Kasumi-1 (cell line): ENCODE measurements at regions not wholly inside any gene's neighbourhood (a gene's known extent, or its start where the extent isn't known, plus 50 kb on each side); places are given as distances from the start of the nearest gene placed in this dataset.

Experiments used
- DNase-seq, 2 experiments: peaks; one replicate each; lab custom pipeline; 2025; lab: John Stamatoyannopoulos, UW

DNA sequence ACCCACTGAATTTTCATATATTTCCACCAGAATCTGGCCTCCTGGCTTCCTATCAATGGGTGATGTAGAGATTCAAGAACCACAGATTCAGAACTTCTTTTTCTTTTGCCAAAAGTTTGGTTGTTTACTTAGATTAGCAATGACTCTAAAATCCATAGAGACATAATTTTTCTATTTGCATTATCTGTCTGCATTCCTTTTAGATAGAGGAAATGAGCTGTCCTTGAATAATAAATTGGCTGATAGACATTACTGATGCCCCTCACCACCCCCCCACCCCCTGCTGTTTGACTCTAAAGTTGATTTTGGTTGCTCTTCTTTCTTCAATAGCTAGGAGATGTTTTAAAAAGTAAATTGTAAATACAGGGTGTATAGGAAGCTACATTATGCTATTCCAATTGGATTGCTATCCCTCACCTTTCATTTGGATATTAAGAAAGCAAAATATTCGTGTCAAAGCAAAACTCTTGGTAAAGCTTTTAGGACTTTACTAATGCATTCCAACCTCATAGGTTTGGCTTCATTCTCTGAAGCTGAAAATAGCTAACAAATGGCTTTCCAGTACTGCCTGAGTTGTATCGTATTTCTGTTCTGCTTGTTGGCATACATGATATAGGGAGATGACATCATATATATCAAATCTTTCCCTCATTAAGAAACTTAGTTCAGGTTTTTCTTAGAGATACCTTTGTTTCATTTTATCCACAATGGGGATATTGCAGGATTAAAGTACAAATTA is 606.0 kb downstream of the ARL4A start:
- no peak for DNase-seq

- no peak for DNase-seq
Measured at GRCh38 chr7:13307040-13307439, 619.6 kb downstream of the ARL4A start.

- DNase-seq, result no peak
Measured at GRCh38 chr7:13308423-13308822, 621.0 kb downstream of the ARL4A start.

- no peak for DNase-seq
Measured at GRCh38 chr7:13309535-13309934, 622.1 kb downstream of the ARL4A start.

DNA sequence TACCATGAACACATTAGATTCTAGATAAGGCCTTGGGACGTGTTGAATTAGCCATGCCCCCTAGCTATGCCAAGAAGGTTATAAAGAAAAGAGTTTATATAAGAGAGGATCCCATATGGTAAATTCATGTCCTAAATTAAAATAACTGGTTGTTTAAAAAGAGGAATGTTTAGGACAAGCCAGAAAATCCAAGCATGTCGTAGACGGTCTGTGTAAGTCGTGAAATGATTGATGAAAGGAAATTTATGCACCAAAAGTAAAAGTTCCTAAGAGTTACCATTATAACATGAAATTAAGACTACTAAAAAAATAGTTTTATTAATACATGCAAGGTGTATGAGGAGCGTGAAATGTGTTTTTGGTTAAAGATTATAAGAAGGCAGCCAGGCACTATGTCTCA is 624.9 kb downstream of the ARL4A start:
- no peak for DNase-seq

DNA sequence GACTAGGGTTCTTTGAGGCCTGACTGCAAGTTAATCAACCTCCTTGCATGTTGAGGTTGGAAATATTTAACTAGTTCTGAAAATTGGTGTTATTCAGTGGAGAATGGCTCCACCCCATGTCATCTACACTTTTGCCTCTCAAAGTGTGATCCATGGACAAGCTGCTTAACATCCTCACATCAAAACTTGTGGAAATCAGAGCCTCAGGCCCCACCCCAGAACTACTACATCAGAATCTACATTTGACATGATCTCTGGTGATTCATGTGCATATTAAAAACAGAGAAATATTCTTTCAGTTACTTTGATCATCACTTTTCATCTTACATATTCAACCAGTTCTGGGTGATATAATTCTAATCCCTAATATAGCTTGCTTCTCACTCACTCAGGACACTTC is 632.9 kb downstream of the ARL4A start:
- no peak for DNase-seq

GRCh38 chr7:13321316-13321715 is 633.9 kb downstream of the ARL4A start:
- no peak for DNase-seq

GRCh38 chr7:13322126-13322525 is 634.7 kb downstream of the ARL4A start:
- no peak for DNase-seq

- no peak for DNase-seq
Measured at GRCh38 chr7:13327669-13328068, 640.2 kb downstream of the ARL4A start.

- no peak for DNase-seq
Measured at GRCh38 chr7:13333371-13333770, 645.9 kb downstream of the ARL4A start.

GRCh38 chr7:13336227-13336626 is 648.8 kb downstream of the ARL4A start:
- DNase-seq, result no peak

DNA sequence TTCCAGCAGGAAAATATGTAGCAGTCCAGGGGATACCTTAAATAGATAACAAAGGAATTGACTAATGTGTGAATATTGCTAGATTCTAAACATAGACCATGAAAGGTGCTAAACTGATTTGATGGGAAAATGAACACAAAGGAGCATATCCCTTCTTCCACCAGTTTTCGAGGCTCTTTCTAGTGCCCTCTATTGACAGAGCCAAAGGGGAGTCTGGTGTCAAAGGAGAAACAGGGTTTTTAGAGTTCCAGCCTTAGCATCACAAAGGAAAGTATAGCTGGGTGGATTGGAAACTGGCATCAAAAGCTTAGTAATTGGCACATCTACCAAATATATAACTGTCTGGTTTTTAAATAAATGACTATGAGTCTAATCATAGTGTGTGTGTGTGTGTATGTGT is 636.8 kb downstream of the ETV1 start:
- DNase-seq, result no peak

DNA sequence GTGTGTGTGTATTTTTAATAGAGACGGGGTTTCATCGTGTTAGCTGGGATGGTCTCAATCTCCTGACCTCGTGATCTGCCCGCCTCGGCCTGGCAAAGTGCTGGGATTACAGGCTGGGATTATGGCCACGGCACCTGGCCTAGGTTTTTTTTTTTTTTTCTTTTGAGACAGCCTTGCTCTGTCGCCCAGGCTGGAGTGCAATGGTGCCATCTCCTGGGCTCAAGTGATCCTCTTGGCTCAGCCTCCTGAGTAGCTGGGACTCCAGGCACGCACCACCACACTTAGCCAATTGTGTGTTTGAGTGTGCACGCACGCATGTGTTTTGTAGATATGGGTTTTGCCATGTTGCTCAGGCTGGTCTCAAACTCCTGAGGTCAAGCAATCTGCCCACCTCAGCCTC is 629.8 kb downstream of the ETV1 start:
- DNase-seq, result no peak

DNA sequence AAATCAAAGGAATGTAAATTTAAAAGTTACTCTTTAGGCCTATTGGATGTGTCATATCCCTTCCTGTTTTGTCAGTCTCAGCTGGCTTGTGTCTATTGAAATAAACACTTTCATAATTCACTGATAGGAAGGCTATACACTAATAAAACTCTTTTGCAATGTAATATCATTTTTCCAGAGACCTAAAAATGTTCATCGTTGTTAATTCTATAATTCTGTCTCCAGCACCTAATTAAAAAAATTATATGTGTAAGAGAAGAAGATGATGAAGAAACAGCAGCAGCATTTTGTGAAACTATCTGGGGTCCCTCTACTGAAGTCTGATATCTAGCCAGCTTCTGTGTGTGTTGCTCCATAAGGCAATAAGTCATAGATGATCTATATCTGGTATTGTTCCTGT is 602.7 kb downstream of the ETV1 start:
- no peak for DNase-seq

DNA sequence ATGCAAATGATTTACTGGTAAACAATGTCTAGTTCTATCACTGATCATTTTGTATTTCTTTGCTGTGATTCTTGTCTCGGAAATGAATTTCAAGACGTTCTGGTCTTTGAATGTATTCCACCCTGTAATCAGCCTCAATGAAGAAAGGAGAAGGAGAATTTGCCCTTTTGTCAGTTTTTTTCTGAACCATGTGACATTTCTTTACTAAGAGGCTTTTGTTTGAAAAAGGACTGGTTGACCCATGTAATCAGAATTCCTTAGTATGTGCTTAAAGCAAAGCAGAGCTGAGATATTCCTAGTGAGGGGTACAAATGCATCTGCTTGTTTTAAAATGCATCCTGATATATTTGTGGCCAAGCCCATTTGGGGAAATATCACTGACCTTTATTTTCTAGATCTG is 581.6 kb downstream of the ETV1 start:
- DNase-seq, result no peak

GRCh38 chr7:13411151-13411550 is 578.3 kb downstream of the ETV1 start:
- DNase-seq, result no peak

GRCh38 chr7:13411636-13412035 is 577.8 kb downstream of the ETV1 start:
- DNase-seq, result no peak

- no peak for DNase-seq
Measured at GRCh38 chr7:13414181-13414580, 575.3 kb downstream of the ETV1 start.

GRCh38 chr7:13414661-13415107 is 574.8 kb downstream of the ETV1 start:
- DNase-seq, result no peak

DNA sequence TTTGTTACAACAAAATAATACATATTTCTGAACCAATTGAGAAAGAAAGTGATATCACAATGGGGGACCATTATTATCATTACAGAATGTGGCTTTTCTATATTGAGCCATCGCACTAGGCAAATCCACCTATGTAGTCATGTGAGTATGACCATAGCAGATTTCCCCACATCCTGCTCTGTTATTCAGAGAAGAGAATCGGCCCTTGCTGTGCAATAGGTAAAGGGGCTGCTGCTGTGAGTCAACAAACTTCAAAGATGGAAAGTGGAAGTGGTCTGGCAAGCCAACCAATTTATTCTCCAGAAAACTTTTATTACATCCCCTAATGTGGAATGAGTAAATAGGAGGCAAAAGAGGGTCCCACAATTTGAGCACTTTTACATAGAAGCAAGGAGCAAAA is 573.4 kb downstream of the ETV1 start:
- DNase-seq, result no peak

DNA sequence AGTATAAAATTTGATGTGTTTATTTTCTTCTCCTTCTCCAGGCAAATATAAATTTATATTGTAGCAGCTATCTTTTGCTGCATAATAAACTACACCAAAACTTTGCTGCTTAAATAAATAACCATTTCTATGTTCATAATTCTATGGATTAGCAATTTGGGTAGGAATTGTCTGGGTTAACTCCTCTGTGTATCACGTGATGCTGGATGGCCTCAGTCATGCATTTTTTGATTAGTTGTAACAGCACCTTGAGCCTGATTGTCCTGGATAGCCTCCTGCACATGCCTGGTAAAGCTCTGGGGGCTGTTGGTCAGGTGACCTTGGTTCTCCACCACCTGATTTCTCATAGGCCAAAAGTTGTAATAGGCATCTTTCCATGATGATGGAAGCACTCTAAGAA is 572.9 kb downstream of the ETV1 start:
- no peak for DNase-seq

DNA sequence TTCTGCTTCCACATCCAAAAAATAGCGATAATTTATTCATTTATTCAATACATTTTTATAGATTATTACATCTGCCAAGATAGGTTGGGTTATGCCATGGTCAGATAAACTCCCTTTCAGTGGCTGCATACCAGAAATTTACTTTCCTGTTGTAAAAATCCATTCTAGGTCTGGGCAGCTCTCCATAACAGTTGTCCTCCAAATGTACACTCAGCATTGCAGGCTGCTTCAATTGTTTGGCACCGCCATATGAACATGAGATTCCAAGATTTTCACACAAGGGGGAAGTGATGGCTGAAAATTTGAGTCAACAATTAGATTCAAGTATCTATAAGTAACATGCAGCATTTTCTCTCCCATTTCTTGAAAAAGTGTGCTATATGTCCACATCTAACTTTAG is 568.7 kb downstream of the ETV1 start:
- DNase-seq, result no peak

- DNase-seq, result no peak
Measured at GRCh38 chr7:13421776-13422175, 567.7 kb downstream of the ETV1 start.

GRCh38 chr7:13433946-13434345 is 555.5 kb downstream of the ETV1 start:
- DNase-seq, result no peak
